COLO829 (cell line): ENCODE measurements at regions not wholly inside any gene's neighbourhood (a gene's known extent, or its start where the extent isn't known, plus 50 kb on each side); places are given as distances from the start of the nearest gene placed in this dataset.
"Not testable (repeated sequence)": the region's sequence is repeated elsewhere in the genome, so short reads cannot be mapped to it uniquely, and the experiment has no call there.

Source experiments
- DNase-seq: peaks from one replicate; pipeline ENCODE4 v3.0.0; 2012; ENCODE audit warnings: low spot score

GRCh38 chr14:59116984-59117415, 71.5 kb upstream of the DAAM1 start:
- DNase-seq, result peak; percentile 94

GRCh38 chr14:59117754-59118528, 70.5 kb upstream of the DAAM1 start:
- no peak for DNase-seq

GRCh38 chr14:59120921-59121320, 67.5 kb upstream of the DAAM1 start:
- DNase-seq, result no peak

- DNase-seq, result no peak
Measured at GRCh38 chr14:59123531-59123930, 64.9 kb upstream of the DAAM1 start.

- DNase-seq, result peak; percentile 37
Measured at GRCh38 chr14:59123975-59124374, 64.5 kb upstream of the DAAM1 start.

GRCh38 chr14:59125156-59125555, 63.3 kb upstream of the DAAM1 start:
- no peak for DNase-seq

GRCh38 chr14:59126714-59127436, 61.6 kb upstream of the DAAM1 start:
- DNase-seq, result peak; percentile 71

- no peak for DNase-seq
Measured at GRCh38 chr14:59127437-59127732, 61.1 kb upstream of the DAAM1 start.

GRCh38 chr14:59130462-59130861, 58.0 kb upstream of the DAAM1 start:
- DNase-seq, result no peak

- DNase-seq, result no peak
Measured at GRCh38 chr14:59131938-59132795, 56.3 kb upstream of the DAAM1 start.

- DNase-seq, result no peak
Measured at GRCh38 chr14:59132796-59133494, 55.5 kb upstream of the DAAM1 start.

- DNase-seq, result no peak
Measured at GRCh38 chr14:59133709-59134108, 54.8 kb upstream of the DAAM1 start.

GRCh38 chr14:59134307-59134706, 54.2 kb upstream of the DAAM1 start:
- DNase-seq, result no peak

GRCh38 chr14:59137256-59137655, 51.2 kb upstream of the DAAM1 start:
- no peak for DNase-seq

GRCh38 chr14:59138576-59138975, 49.9 kb upstream of the DAAM1 start:
- not testable (repeated sequence) for DNase-seq
